Amniotic epithelial cell (primary cell): ENCODE measurements at regions not wholly inside any gene's neighbourhood (a gene's known extent, or its start where the extent isn't known, plus 50 kb on each side); places are given as distances from the start of the nearest gene placed in this dataset.
A peak's percentile ranks its signal among the peaks of the same experiment; 100 is the strongest.

Source experiments
- DNase-seq: peaks from one replicate; pipeline ENCODE4 v3.0.0-alpha.2; 2010; ENCODE audit warnings: low read depth

DNA sequence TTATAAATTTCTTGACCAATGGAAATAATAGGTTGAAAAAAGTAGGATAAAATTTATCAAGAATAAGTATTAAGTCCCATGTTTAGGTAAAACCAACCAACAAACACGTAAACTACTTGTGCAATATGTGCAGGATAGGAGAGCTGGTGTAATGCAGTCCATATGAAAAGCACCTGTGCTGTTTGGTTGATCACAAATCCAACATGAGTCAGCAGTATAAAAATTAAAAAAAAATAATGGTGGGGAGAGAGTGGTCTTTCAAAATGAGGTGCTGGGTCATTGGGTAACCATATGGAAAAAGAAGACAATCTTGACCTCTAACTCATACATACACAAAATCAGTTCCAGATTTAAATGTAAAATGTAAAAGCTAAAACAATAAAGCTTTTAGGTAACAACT lies 181.8 kb downstream of the HS3ST3B1 start:
- no peak for DNase-seq

DNA sequence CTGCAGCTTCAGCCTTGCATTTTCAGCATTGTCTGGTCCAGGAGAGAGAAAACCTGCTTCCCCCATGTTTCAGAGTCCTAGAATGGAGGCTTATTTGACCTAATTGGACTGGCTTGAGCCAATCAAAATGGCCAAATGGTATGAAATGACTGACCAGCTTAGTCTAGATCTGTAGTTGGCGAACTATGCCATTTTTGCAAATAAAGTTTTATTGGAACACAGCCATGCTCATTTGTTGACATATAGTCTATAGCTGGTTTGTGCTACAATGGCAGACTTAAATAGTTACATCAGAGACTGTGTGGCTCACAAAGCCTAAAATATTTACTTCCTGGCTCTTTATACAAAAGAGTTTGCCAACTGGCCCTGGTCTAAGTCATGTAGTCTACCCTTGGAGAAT lies 180.8 kb downstream of the HS3ST3B1 start:
- DNase-seq, result no peak

DNA sequence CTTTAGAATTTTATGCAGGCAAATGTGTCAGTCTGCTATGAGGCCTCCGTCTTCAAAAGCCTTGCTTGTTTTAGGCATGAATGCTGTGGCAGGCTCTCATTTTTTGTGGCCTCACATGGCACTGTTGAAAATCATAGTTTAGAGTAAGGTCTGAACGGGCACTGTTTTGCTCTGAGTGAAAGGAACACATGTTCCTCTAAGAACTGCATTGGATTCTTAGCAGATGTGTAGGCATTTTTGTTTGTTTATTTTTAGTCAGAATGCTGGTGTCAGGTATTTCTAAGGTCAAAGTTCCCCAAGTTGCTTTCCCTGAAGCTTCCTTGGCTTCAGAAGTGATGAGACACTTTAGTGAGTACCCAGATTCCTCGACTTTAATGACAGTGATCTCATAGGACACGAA lies 173.7 kb downstream of the HS3ST3B1 start:
- no peak for DNase-seq

DNA sequence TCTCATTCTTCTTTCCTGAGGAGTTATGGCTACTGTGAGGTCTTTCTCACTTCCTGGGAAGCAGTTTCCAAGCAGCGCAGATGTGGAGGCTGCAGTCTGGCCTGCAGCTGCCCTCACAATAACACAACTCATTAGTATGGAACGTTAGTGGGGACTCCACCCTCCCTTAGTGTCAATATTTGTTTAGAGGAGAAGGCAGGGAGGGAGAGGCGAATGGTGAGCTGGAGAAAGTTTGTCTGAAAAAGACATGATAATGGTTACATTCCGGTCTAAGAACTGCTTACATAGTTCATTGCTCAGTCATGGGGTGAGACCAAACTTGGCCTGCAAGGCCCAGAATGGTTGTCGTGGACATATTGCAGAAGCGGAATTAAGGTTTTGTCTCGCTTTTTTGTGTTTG lies 170.2 kb downstream of the HS3ST3B1 start:
- no peak for DNase-seq

DNA sequence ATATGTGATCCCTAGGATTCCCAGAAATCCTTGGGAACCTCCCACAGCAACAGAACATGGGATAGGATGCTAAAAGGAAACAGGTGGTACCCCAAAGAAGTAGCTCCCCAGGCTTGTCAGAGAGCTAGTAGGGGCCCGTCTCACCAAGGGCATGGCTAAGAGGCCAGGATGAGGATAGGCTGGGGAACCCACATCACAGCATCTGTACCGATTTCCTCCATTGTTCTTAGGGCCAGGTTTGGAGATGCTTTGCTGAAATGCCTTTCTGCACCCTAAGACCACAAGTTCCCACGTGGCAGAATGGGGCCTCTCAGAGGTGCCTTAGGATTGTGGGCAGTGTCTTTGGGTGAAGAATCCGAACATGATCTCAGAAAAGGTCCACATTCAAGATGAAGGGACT lies 169.5 kb downstream of the HS3ST3B1 start:
- no peak for DNase-seq

DNA sequence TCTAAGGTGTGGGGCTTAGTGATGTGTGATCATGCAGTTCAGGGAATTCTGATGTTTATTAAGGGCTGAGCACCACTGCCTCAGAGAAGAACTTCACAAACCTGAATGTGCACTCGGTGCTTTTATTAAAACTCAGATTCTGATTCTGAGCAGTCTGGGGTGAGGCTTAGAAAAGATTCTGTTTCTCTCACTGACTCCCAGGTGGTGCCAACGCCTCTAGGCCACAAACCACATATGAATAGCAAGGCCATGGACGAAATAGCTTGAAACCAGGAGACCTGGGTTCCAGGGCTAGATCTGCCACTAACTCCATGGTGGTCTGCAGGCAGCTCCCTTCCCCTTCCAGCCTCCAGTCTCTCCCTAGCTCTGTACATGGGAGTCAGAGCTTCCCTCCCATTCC lies 169.1 kb downstream of the HS3ST3B1 start:
- no peak for DNase-seq

DNA sequence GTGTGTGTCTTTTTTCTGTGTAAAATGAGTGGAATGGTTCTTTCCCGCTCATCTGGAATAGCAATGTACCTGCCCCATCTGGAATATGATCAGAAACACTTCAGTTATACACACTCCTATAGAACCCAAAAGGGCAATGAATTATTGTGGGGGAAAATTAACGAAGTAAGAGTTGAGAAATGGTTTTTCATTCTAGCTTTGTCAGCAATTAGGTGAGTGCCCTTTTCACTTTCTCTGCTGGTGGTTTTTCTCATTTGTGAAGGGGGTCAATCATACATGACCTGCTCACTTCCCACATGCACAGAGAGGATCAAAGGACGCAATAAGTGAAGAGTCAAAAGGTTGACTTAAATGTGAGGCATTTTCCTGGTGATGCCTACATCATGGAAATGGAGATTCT lies 168.0 kb downstream of the HS3ST3B1 start:
- DNase-seq, result no peak

DNA sequence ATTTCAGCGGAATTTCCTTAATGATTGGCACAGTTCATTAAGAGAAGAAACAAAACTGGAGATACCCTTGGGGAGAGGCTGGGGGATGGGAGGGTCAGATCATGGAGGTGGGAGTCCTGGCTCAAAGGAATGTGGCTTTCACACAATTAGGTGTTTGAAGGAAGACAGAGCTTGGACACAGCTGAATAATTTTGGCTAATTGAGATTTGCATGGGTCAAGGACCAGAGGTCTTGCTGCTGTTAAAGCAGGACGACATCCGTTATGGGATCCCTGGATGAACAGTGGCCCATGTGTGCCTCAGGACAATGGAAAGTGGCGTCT lies 160.3 kb downstream of the HS3ST3B1 start:
- DNase-seq, result no peak

DNA sequence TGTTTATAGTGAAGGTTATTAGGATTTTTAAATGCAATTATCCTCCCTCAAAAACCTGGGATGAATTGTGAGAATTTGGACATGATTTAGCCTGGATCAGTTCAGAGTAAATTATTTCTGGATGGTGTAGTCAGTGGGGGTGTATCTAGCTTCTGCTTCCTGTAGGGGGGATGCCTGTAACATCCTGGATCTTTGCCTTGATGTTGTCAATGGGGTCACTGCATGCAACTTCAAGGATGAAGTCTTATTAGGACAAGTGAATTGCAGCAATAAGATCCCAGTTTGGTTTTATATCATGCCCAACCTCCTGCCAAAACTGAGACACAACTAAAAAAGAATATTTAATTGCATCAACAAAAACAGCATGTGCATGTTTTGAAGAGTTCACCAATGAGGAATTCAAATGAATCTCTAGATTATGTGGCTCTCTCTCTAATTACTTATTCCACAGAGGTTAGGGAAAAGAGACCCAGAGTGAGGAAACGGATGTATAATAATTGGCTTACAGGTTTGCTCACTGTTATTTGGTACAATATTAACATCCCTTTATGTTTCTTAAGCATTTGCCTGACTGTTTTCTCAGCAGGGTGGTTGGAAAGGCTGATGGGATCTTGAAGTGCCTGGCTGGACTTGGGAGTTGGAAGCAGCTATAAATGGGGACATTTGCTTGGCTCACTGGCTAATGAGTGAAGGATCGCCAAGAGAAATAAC lies 159.8 kb downstream of the HS3ST3B1 start:
- DNase-seq, result no peak

DNA sequence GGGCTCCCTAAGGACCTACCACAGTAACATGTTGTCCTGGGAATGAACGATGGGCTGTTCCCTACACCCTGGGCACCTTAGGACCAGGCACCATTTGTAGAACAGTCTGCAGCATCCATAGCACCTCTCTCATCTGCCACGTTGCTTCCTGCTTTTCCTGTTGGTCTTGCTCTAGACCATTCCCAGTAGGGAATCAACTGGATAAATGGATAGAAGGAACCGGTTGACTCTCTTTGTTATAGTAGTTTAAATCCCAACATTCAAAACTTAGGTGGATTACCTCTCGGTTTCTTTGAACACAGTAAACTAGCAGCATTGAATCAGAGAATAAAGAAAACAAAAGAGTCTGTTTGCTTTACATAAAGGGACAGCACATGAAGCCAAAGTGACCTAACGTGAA lies 159.1 kb downstream of the HS3ST3B1 start:
- DNase-seq, result no peak

DNA sequence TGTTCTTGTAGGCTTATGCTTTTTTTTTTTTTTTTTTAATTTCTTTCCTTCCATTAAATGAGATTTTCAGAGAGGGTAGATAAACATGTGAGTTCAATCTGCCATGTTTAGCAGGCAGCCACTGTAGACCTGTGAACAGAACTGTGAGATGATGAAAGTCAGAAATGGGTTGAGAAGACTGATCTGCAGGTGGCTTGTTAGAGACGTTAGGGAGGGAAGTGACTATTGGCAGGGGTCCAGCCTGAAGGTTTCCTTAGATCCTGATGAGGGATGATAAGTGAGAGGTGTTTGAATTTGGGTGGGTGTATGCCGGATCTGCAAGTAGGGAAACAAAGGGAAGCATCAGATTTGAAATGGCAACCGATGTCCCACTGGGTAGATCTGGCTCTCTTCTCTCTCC lies 157.8 kb downstream of the HS3ST3B1 start:
- no peak for DNase-seq

DNA sequence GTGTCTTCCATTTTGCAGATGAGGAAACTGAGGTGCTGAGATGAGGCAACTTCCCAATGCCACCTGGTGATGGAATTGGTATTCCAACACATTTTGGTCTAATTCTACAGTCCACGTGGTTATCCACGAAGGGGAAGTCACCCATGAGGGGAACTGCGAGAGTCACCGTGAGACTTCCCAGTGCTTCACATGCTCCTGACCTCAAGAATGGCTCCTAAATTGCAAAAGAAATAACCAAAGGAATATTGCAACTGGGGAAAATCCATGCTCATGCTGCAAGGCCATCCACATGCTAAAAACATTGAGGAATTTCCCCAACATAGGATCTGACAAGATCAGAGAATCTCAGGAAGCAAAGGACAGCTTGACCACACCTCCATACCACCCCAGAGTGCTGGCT lies 153.9 kb downstream of the HS3ST3B1 start:
- DNase-seq, result no peak

DNA sequence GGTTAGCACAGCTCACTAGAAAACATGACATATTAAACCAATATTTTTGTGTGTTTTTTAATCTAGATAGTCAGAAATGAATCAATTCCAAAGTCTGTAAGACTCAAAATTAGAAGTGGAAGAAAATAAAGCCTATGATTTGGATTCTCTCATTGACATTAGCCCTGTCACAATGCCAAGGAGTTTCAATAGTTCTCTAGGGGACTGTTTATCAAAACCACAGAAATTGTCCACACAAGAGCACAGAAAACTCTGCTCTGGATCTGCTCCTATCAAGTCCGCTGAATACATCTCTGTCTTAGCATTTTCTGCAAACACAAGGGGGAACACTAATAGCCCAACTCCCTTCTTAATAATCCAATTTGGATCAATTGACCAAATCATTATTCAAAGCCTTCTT lies 152.0 kb downstream of the HS3ST3B1 start:
- DNase-seq, result no peak

DNA sequence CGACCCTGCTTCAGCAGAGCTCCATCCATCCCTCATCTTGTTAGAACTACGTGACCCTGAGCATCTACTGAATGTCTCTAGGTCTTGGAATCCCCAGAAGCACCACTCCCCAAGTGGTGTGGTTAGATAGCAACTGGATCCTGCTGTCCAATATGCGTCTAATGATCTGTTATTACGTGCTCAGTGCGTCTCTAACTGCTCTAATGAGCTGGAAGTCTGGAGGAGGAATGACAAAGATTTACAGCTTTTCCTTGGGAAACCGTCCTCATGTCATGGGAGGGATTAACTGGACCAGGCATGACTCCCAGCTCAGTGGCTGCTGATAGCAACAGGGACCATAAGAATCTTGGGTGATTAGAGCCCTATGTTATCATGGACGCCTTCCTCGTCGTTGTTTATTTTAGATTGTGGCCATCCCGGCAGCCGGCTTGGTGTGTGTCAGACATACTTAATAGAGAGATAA lies 150.9 kb downstream of the HS3ST3B1 start:
- DNase-seq, result peak; percentile 5

DNA sequence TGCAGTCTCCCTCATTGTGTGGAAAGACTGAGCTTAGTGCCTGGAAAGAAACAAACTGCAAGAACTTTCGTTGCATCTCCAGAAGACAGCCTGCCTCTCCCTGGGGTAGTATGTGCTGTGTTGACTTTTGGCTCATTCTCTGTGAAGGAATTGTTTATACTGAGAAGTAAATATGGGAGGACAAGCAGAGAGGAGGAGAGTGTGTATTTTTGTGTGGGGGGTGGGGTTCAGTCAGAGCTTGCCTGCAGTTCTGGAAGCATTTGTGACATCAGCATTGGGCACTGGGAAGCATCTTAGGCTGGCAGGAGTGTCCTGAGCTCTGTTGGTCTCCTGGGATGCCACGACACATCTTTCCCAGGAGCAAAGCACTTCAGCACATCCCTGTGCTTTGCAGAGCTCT lies 147.9 kb downstream of the HS3ST3B1 start:
- DNase-seq, result no peak

DNA sequence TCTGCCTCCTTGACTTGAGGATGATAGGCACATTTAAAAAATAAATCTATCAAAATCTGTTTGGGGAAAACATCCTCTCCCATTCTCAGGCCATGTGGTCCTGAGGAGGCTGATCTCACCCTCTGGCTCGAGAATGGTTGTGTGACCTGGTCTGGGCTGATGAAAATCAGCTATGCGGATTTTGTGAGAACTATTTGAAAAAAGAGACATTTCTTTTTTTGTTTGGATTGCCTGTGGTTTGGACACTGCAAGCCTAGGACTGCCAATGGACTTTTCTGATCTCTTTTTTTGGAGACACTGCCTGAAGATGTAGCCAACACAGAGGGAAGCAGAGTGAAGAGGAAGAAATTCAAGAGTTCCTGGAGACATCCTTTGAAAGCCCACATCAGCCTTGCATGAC lies 145.9 kb downstream of the HS3ST3B1 start:
- no peak for DNase-seq

DNA sequence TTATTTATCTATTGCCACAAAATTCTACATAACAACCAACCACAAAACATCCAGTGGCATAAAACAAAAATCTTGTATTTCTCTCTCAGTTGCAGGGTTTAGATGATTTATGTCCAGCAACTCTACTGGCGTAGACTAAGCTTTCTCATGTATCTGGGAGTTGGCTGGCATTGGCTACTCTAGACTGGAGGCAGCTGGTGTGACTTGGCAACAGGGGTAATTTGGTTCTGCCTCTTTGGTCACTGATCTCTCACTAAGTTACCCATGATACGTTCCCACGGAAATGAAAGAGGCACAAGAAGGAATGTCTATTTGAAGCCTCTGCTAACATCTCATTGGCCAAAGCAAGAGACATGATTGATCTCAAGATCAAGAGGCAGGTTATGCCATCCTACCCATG lies 144.0 kb downstream of the HS3ST3B1 start:
- DNase-seq, result no peak

DNA sequence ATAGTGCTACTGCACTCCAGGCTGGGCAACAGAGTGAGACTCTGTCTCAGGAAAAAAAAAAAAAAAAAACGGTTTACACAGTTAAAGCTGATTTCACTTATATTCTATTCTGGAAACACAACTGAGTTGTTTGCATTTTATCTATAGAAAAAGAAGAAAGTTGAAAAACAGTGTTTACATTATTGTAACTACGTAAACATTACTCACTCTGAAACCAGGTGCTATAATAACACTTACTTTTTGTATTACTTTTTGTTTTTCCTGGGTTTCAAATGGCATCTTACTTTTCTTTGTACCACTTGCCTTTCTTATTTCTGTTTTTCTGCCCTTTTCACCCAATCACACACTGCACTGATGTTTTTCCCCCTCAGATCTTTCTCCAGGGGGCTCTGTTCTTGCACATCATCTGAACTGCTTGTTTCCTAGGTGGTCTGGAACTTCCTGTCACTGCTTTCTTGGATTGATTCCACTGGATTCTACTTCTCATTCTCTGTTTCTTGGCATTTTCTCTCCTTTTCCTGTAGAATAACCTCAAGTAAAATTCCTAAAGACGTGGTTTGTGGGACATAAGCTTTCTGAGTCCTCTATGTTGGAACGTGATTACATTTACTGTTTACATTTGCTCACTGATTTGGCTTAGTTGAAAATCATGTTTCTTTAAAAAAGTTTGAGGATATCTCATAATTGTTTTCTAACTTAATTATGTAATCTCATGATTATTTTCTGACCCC lies 142.1 kb downstream of the HS3ST3B1 start:
- DNase-seq, result no peak

DNA sequence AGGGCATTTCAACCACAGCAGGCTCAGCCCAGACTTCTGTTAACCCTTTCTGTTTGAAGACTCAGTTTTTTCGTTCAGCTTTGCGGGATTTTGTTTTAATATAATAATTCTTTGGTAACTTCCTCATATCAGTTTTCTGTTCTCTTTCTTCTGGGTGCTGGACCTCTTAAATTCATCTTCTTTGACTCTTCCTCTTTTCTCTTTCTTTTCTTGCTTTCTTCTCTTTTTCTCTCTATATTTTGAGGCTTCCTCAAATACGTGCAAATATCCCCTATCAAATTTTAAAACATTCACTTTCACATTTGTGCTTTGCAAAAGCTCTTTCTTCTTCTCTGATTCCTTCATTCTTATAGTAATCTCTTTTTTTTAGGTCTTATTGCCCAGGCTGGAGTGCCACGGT lies 136.3 kb downstream of the HS3ST3B1 start:
- no peak for DNase-seq

DNA sequence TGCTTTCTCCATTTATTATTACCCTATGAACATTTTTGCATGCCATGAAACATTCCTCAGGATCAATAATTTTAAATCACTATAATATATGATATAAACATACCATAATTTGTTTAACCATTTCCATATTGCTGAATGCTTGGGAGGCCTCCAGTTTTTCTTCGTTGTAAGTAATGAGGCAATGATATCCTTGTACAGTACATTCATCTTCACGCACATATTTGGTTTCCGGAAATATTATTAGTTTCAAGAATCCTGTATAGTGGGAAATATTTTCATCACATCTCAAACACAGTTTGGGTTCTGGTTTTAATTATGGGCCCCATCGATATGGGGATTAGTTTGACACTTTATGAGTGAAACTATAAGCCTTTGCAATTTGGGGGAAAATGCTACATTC lies 135.4 kb downstream of the HS3ST3B1 start:
- no peak for DNase-seq

DNA sequence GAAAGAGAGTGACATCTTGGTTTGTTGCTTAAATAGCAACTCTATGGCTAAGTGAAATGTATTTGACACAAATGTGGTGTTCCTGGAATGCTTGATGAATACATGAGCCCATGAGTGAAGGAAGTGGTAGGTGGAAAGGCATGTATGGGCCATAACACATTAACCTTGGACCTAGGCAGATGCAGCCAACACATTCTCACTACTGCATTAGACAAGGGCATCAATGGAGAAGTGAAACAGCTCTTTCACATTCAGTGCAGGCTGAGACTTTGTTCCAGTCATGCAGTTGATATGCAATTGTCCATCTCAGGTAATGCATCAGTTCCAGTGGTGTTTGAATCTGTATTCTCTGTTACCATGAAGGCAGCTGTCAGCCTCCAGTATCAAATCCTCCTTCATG lies 133.6 kb downstream of the HS3ST3B1 start:
- no peak for DNase-seq

DNA sequence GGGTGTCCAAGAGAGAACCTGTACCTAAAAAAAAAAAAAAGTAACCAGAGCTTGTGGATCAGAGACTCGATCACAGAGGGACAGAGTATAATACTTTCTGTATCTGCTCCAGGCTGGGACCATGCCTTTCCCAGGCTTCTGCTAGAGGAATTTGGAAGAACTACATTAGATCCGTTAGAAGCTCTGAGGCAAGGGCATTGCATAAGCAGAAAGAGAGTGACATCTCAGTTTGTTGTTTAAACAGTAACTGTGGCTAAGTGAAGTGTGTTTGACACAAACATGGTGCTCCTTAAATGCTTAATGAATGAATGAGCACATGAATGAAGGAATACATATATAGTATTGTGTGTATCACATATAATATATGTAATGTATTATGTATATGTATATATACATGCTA lies 131.2 kb downstream of the HS3ST3B1 start:
- DNase-seq, result no peak

DNA sequence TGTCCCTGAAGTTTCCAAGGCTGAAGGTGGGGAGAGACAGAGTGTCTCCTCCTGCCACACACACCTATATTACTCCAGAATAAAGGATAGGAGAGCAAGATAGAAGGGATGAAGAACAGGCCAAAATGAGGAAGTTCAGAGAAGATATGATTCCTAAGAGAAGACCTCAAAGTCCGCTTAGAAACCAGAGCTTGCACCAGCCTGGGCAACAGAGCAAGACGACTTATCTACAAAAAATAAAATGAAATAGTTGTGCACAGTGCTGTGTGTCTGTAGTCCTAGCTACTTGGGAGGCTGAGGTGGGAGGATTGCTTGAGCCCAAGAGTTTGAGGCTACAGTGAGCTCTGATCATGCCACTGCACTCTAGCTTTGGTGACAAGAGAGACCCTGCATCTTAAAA lies 128.2 kb downstream of the HS3ST3B1 start:
- DNase-seq, result no peak

DNA sequence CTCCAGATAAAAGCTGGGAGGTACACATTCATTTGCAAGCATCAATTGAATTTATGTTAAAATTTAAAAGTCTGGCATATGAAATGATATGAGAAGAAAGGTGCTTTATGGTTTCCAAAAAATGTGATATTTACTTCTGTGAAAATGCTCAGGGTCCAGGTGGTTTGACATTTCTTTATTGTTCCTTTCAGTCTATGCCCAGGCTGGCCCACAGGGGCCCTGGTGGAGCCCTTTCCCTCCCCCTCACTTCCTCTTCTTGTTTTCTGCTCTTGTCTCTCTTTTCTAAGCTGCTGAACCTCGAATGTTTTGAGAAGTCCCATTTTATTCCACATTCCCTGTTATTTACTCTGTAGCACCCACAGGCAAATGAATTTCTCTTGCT lies 127.8 kb downstream of the HS3ST3B1 start:
- no peak for DNase-seq
